ENCODE measurements at regions not wholly inside any gene's neighbourhood (a gene's known extent, or its start where the extent isn't known, plus 50 kb on each side); places are given as distances from the start of the nearest gene placed in this dataset.

- TF ChIP-seq CTCF (IDR thresholded peaks at IDR 0.05) (no peak), POLR2AphosphoS5 (IDR thresholded peaks at IDR 0.05) (no peak), POLR2A (IDR thresholded peaks at IDR 0.05) (no peak), EP300 (IDR thresholded peaks at IDR 0.05; ENCODE audit: low read depth) (no peak)
These were observed 201.0 kb upstream of the SALL3 start for GRCh38 chr18:78778651-78779050.
